HCT116 (cell line): ENCODE measurements at regions not wholly inside any gene's neighbourhood (a gene's known extent, or its start where the extent isn't known, plus 50 kb on each side); places are given as distances from the start of the nearest gene placed in this dataset.

ENCODE experiments used
- CEBPB ChIP-seq: IDR thresholded peaks from 2 replicates; pipeline ENCODE4 v1.6.1; 2012; ENCODE audit warnings: low read depth
- CTCF ChIP-seq, 3 experiments: fragments of 200-600 bp in 1 of 3; sonication (generic) in 1 of 3; IDR thresholded peaks in 2 of 3; conservative IDR thresholded peaks in 1 of 3; 2 replicates each; pipeline ENCODE4 v1.5.1; 2012 to 2017; ENCODE audit warnings: low read depth in 2 of 3, low read length in 2 of 3, antibody characterized with exemption in 1 of 3, borderline replicate concordance in 1 of 3, control low read depth in 1 of 3, mild to moderate bottlenecking in 1 of 3, mixed read lengths in 1 of 3, mixed run types in 1 of 3, moderate library complexity in 1 of 3; ENCODE audit not compliant: insufficient read depth in 1 of 3

DNA sequence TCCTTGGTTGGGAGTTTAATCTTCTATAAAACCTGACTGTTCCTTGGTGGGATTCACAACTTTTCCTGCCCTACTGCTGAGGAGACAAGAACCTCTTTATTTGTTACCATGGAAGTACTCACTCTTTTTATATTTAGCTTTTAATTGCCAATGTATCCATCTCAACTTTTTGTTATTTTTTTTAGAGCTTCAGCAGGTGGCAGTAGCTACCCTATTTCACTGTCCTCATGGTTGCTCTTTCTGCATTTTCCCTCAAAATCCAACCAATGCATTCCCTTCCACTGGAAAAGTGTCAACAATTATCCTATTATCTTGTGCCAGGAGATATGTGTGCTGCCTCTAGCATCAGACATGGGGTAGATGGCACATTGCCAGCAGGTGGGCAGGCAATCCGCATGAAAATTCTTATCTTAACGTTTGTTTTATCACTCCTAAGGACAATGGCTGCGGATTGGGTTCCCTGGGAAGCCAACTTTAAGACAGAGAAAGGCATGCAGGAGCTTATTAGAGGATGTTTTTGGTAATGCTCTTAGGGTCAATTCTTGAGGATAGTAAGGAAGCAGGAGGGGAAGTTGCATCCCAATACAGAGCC, 406.4 kb downstream of the SNAPC1 start:
- TF ChIP-seq CEBPB: no peak
- TF ChIP-seq CTCF (IDR thresholded peaks at IDR 0.05 in 2 of 3, conservative IDR thresholded peaks at IDR 0.05 in 1 of 3; ENCODE audit: borderline replicate concordance in 1 of 3, insufficient read depth in 1 of 3, low read depth in 2 of 3, low read length in 2 of 3): 0 out of 6 replicates have a peak, but pooled peaks of 1 of the 3 experiments have one; percentile 17
